Kidney tubule cell (primary cell): ENCODE measurements at regions not wholly inside any gene's neighbourhood (a gene's known extent, or its start where the extent isn't known, plus 50 kb on each side); places are given as distances from the start of the nearest gene placed in this dataset.
"Not testable (repeated sequence)": the region's sequence is repeated elsewhere in the genome, so short reads cannot be mapped to it uniquely, and the experiment has no call there.

Experiments used
- DNase-seq: peaks from one replicate; pipeline ENCODE4 v3.0.0-alpha.2; 2018; ENCODE audit warnings: low spot score

GRCh38 chr2:140178234-140178633, 1398.0 kb upstream of the NXPH2 start:
- DNase-seq, result no peak

- no peak for DNase-seq
Measured at GRCh38 chr2:140177086-140177485, 1396.9 kb upstream of the NXPH2 start.

- no peak for DNase-seq
Measured at GRCh38 chr2:140173790-140174189, 1393.6 kb upstream of the NXPH2 start.

GRCh38 chr2:140164449-140164848, 1384.3 kb upstream of the NXPH2 start:
- DNase-seq, result no peak

GRCh38 chr2:140158259-140158658, 1378.1 kb upstream of the NXPH2 start:
- no peak for DNase-seq

- no peak for DNase-seq
Measured at GRCh38 chr2:140157816-140158215, 1377.6 kb upstream of the NXPH2 start.

- no peak for DNase-seq
Measured at GRCh38 chr2:140154706-140155105, 1374.5 kb upstream of the NXPH2 start.

GRCh38 chr2:140154271-140154670, 1374.1 kb upstream of the NXPH2 start:
- DNase-seq, result no peak

GRCh38 chr2:140144611-140145010, 1364.4 kb upstream of the NXPH2 start:
- DNase-seq, result no peak

- no peak for DNase-seq
Measured at GRCh38 chr2:140138736-140139135, 1358.5 kb upstream of the NXPH2 start.

GRCh38 chr2:140136861-140137260, 1356.7 kb upstream of the NXPH2 start:
- no peak for DNase-seq

- no peak for DNase-seq
Measured at GRCh38 chr2:140136366-140136765, 1356.2 kb upstream of the NXPH2 start.

- no peak for DNase-seq
Measured at GRCh38 chr2:140128909-140129308, 1348.7 kb upstream of the NXPH2 start.

GRCh38 chr2:140122001-140122400, 1341.8 kb upstream of the NXPH2 start:
- DNase-seq, result peak; percentile 82

GRCh38 chr2:140117386-140117785, 1337.2 kb upstream of the NXPH2 start:
- DNase-seq, result peak; percentile 85

- DNase-seq, result no peak
Measured at GRCh38 chr2:140108706-140109475, 1328.7 kb upstream of the NXPH2 start.

- no peak for DNase-seq
Measured at GRCh38 chr2:140091926-140092325, 1311.7 kb upstream of the NXPH2 start.

- no peak for DNase-seq
Measured at GRCh38 chr2:140086964-140087363, 1306.8 kb upstream of the NXPH2 start.

GRCh38 chr2:140085674-140086073, 1305.5 kb upstream of the NXPH2 start:
- peak; percentile 2 for DNase-seq

- DNase-seq, result no peak
Measured at GRCh38 chr2:140079038-140079437, 1298.8 kb upstream of the NXPH2 start.

GRCh38 chr2:140076164-140076563, 1296.0 kb upstream of the NXPH2 start:
- no peak for DNase-seq

GRCh38 chr2:140073763-140074162, 1293.6 kb upstream of the NXPH2 start:
- not testable (repeated sequence) for DNase-seq

- peak; percentile 2 for DNase-seq
Measured at GRCh38 chr2:140067661-140068060, 1287.5 kb upstream of the NXPH2 start.

GRCh38 chr2:140064243-140064642, 1284.1 kb upstream of the NXPH2 start:
- DNase-seq, result no peak
